SK-N-SH (cell line): ENCODE measurements at regions not wholly inside any gene's neighbourhood (a gene's known extent, or its start where the extent isn't known, plus 50 kb on each side); places are given as distances from the start of the nearest gene placed in this dataset.
"Not testable (repeated sequence)": the region's sequence is repeated elsewhere in the genome, so short reads cannot be mapped to it uniquely, and the experiment has no call there.

ENCODE experiments used
- CTCF ChIA-PET: fragments of 300-600, 350-600 bp; formaldehyde crosslinking; extraction: SDS; loops from one replicate; lab custom pipeline; 2021; lab: Yijun Ruan, JAX
- POLR2A ChIA-PET: fragments of 350-600 bp; sonication (Branson Sonifier 250); formaldehyde crosslinking; extraction: SDS; loops from one replicate; lab custom pipeline; 2020; ENCODE audit warnings: antibody characterized with exemption, inconsistent platforms; lab: Yijun Ruan, JAX
- DNase-seq: peaks from one replicate; pipeline ENCODE4 v3.0.0; 2012
- H2AFZ ChIP-seq: fragments of 200-600 bp; sonication (generic); 2 replicates; pipeline ENCODE4 v1.8.1; 2016; ENCODE audit warnings: antibody characterized with exemption, mild to moderate bottlenecking, low read depth
- H3F3A ChIP-seq: fragments of 200-600 bp; sonication (generic); replicated peaks from 2 replicates; pipeline ENCODE3; 2016; ENCODE audit warnings: antibody characterized with exemption, mild to moderate bottlenecking; ENCODE audit not compliant: insufficient read depth
- H3K27ac ChIP-seq, 2 experiments: fragments of 200-500 bp in 1 of 2; fragments of 200-600 bp in 1 of 2; sonication (Bioruptor generic) in 1 of 2; sonication (generic), shearing (Covaris generic) in 1 of 2; 2 replicates each; pipeline versions ENCODE4 v1.5.1 to v1.6.1; 2014 to 2016; ENCODE audit warnings: low read depth in 2 of 2, inconsistent platforms in 1 of 2, low read length in 1 of 2, mild to moderate bottlenecking in 1 of 2, mixed read lengths in 1 of 2
- H3K27me3 ChIP-seq: fragments of 200-600 bp; sonication (generic), shearing (Covaris generic); 2 replicates; pipeline ENCODE4 v1.6.1; 2016; ENCODE audit warnings: mixed run types; ENCODE audit not compliant: insufficient read depth
- H3K36me3 ChIP-seq, 2 experiments: fragments of 200-500 bp in 1 of 2; fragments of 200-600 bp in 1 of 2; sonication (Bioruptor generic) in 1 of 2; sonication (generic) in 1 of 2; replicated peaks in 1 of 2; 2 replicates each; pipeline versions ENCODE3 to v1.5.1; 2014 to 2016; ENCODE audit warnings: low read length in 1 of 2, mild to moderate bottlenecking in 1 of 2; ENCODE audit not compliant: insufficient read depth in 2 of 2, control insufficient read depth in 1 of 2
- H3K4me1 ChIP-seq, 2 experiments: fragments of 200-500 bp in 1 of 2; fragments of 200-600 bp in 1 of 2; sonication (Bioruptor generic) in 1 of 2; sonication (generic), shearing (Covaris generic) in 1 of 2; 2 replicates each; pipeline versions ENCODE4 v1.5.1 to v1.6.1; 2014 to 2016; ENCODE audit warnings: low read depth in 1 of 2, low read length in 1 of 2, mixed run types in 1 of 2; ENCODE audit not compliant: insufficient read depth in 2 of 2, control insufficient read depth in 1 of 2
- H3K4me2 ChIP-seq: fragments of 200-600 bp; sonication (generic), shearing (Covaris generic); 2 replicates; pipeline ENCODE4 v1.6.1; 2017; ENCODE audit warnings: mixed run types
- H3K4me3 ChIP-seq, 2 experiments: fragments of 200-500 bp in 1 of 2; fragments of 200-600 bp in 1 of 2; sonication (Bioruptor generic) in 1 of 2; sonication (generic), shearing (Covaris generic) in 1 of 2; 2 replicates each; pipeline versions ENCODE4 v1.5.1 to v1.8.1; 2014 to 2016; ENCODE audit warnings: low read depth in 2 of 2, inconsistent platforms in 1 of 2, low read length in 1 of 2, mild to moderate bottlenecking in 1 of 2, mixed read lengths in 1 of 2, moderate library complexity in 1 of 2
- H3K79me2 ChIP-seq: fragments of 200-600 bp; sonication (generic); 2 replicates; pipeline ENCODE4 v1.8.1; 2017; ENCODE audit warnings: mild to moderate bottlenecking; ENCODE audit not compliant: insufficient read depth
- H3K9ac ChIP-seq: fragments of 200-600 bp; sonication (generic); 2 replicates; pipeline ENCODE4 v1.6.1; 2017; ENCODE audit warnings: mixed run types
- H3K9me2 ChIP-seq: fragments of 200-600 bp; sonication (generic); 2 replicates; pipeline ENCODE4 v1.6.1; 2017; ENCODE audit warnings: mixed run types
- H3K9me3 ChIP-seq: fragments of 200-600 bp; sonication (generic); 2 replicates; pipeline ENCODE4 v1.6.1; 2017; ENCODE audit warnings: mixed run types, mild to moderate bottlenecking, moderate library complexity
- H4K20me1 ChIP-seq: fragments of 200-600 bp; sonication (generic); 2 replicates; pipeline ENCODE4 v1.6.1; 2017; ENCODE audit warnings: mild to moderate bottlenecking, mixed run types; ENCODE audit not compliant: insufficient read depth
- EP300 ChIP-seq, 2 experiments: IDR thresholded peaks; 2 replicates each; pipeline versions ENCODE4 v1.4.0 to v1.6.1; 2012; ENCODE audit warnings: borderline replicate concordance in 1 of 2, low read depth in 1 of 2, low read length in 1 of 2
- FOXJ3 ChIP-seq: sonication (generic); formaldehyde crosslinking; IDR thresholded peaks from 2 replicates; pipeline ENCODE4 v1.5.1; 2020; ENCODE audit warnings: mild to moderate bottlenecking, missing genetic modification reagents
- GABPA ChIP-seq: IDR thresholded peaks from 2 replicates; pipeline ENCODE4 v1.4.0; 2012; ENCODE audit warnings: low read depth, mild to moderate bottlenecking
- GATA2 ChIP-seq: sonication (generic); formaldehyde crosslinking; IDR thresholded peaks from 2 replicates; pipeline ENCODE4 v1.5.0; 2020; ENCODE audit warnings: mild to moderate bottlenecking, missing genetic modification reagents
- IRF3 ChIP-seq: fragments of 150-350 bp; IDR thresholded peaks from 2 replicates; pipeline ENCODE4 v1.6.1; 2016; ENCODE audit warnings: mild to moderate bottlenecking, low read depth, low read length
- NRF1 ChIP-seq: IDR thresholded peaks from 2 replicates; pipeline ENCODE4 v1.6.1; 2012; ENCODE audit warnings: low read depth, mild to moderate bottlenecking, low read length
- RFX5 ChIP-seq: IDR thresholded peaks from 2 replicates; pipeline ENCODE4 v1.6.1; 2012; ENCODE audit warnings: mild to moderate bottlenecking, improper control_type of control experiment, low read length
- RXRA ChIP-seq: IDR thresholded peaks from 2 replicates; pipeline ENCODE4 v1.4.0; 2012; ENCODE audit warnings: low read depth, mild to moderate bottlenecking, borderline replicate concordance
- SMC3 ChIP-seq: IDR thresholded peaks from 2 replicates; pipeline ENCODE4 v1.6.1; 2012; ENCODE audit warnings: low read depth, low read length, improper control_type of control experiment
- TCF12 ChIP-seq: IDR thresholded peaks from 2 replicates; pipeline ENCODE4 v1.4.0; 2012
- TEAD4 ChIP-seq: IDR thresholded peaks from 2 replicates; pipeline ENCODE4 v1.4.0; 2012; ENCODE audit warnings: mild to moderate bottlenecking, borderline replicate concordance; ENCODE audit not compliant: insufficient read depth
- YY1 ChIP-seq: IDR thresholded peaks from 2 replicates; pipeline ENCODE4 v1.4.0; 2012; ENCODE audit warnings: low read depth, mild to moderate bottlenecking
- WGBS: methylation state at CpG from one replicate; pipeline ENCODE4 v1.1.6; 2017; ENCODE audit warnings: low lambda C conversion rate; 5-methylcytosine and 5-hydroxymethylcytosine counted together
- TF ChIP-seq, protein P1 (sequence below): fragments of 150-350 bp; IDR thresholded peaks from 2 replicates; pipeline ENCODE4 v1.6.1; 2017; ENCODE audit warnings: antibody characterized with exemption, low read length, low read depth, borderline replicate concordance
- TF ChIP-seq, protein P2 (sequence below): IDR thresholded peaks from 2 replicates; pipeline ENCODE4; 2012
- TF ChIP-seq, protein P3 (sequence below): IDR thresholded peaks from 2 replicates; pipeline ENCODE4 v1.4.0; 2012; ENCODE audit warnings: low read depth, borderline replicate concordance
- TF ChIP-seq, protein P4 (sequence below): IDR thresholded peaks from 2 replicates; pipeline ENCODE4 v1.4.0; 2012; ENCODE audit warnings: low read depth

GRCh38 chr9:87386490-87387025 is 111.1 kb upstream of the DAPK1 start:
- Histone ChIP-seq H3K79me2 (no peaks in the 10 kb centered on the region), H2AFZ (no peak overlapping the region), H3K9me3 (no peaks in the 10 kb centered on the region), H4K20me1 (no peaks in the 10 kb centered on the region), H3K27ac (no peak overlapping the region), H3K27me3 (no peaks in the 10 kb centered on the region), H3K9ac (no peak overlapping the region), H3K36me3 (no peaks in the 10 kb centered on the region), H3K4me3 (no peak overlapping the region)
- WGBS, result 31% methylated on average over 2 of the region's 2 CpGs
- TF ChIP-seq IRF3, result no peak
- TF ChIP-seq, all 33 proteins: peak for 0
- ChIA-PET POLR2A (no interaction called here), CTCF (interaction anchor here (1.0 to 1.2 kb wide), 2 partner anchors 45 to 277 kb away, joined by 3 read pairs; no protein-coding TSS in a partner anchor)
- Histone ChIP-seq H3K4me2 (no peak overlapping the region), H3F3A (no peaks in the 10 kb centered on the region), H3K9me2 (no peaks in the 10 kb centered on the region), H3K4me1 (no peaks in the 10 kb centered on the region; a peak in 1 of 4 replicates)
- DNase-seq, result no peak

DNA sequence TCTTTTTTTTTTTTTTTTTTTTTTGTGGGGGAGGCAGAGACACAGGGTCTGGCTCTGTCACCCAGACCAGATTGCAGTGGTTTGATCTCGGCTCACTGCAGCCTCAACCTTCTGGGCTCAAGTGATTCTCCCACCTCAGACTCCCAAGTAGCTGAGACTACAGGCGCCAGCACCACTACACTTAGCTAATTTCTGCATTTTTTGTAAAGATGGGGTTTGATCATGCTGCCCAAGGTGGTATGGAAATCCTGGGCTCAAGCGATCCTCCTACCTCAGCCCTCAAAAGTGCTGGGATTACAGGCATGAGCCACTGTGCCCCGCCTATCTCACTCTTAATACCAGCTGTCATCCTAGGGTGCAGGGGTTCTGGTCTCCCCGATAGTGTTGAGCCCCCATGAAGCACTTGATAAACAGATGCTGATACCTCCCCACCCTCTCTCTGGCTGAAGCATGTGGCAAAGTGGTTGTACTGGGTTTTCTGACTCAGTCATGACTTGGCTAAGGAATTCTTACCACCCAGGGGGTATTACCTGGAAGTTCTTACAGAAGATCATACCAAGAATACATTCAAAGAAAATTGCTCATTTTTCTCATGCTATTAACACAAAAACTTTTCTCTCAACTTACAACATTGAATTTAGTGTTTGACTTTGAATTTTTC is 110.2 kb upstream of the DAPK1 start:
- no peaks in the 10 kb centered on the region for H3K27me3 ChIP-seq
- no peak overlapping the region for H3K9ac ChIP-seq
- no peak overlapping the region for H3K4me3 ChIP-seq
- H3K9me3 ChIP-seq, result no peaks in the 10 kb centered on the region
- POLR2A ChIA-PET, result no interaction called here
- H3K4me1 ChIP-seq, result no peaks in the 10 kb centered on the region; a peak in 1 of 4 replicates
- no peaks in the 10 kb centered on the region for H3K36me3 ChIP-seq
- no peaks in the 10 kb centered on the region for H3F3A ChIP-seq
- H3K9me2 ChIP-seq, result no peaks in the 10 kb centered on the region
- H4K20me1 ChIP-seq, result no peaks in the 10 kb centered on the region
- no peak for TF ChIP-seq EP300 (IDR thresholded peaks at IDR 0.05; ENCODE audit: borderline replicate concordance in 1 of 2, low read depth in 1 of 2, low read length in 1 of 2)
- TF ChIP-seq, protein P1, sequence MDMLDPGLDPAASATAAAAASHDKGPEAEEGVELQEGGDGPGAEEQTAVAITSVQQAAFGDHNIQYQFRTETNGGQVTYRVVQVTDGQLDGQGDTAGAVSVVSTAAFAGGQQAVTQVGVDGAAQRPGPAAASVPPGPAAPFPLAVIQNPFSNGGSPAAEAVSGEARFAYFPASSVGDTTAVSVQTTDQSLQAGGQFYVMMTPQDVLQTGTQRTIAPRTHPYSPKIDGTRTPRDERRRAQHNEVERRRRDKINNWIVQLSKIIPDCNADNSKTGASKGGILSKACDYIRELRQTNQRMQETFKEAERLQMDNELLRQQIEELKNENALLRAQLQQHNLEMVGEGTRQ, result no peak
- TF ChIP-seq GATA2 (CRISPR knock-in tag), result no peak
- TF ChIP-seq FOXJ3, result no peak
- TF ChIP-seq RFX5, result no peak
- no peak for TF ChIP-seq RXRA
- no peak for TF ChIP-seq TEAD4
- no peak for TF ChIP-seq SMC3
- TF ChIP-seq IRF3, result no peak
- TF ChIP-seq, protein P2, sequence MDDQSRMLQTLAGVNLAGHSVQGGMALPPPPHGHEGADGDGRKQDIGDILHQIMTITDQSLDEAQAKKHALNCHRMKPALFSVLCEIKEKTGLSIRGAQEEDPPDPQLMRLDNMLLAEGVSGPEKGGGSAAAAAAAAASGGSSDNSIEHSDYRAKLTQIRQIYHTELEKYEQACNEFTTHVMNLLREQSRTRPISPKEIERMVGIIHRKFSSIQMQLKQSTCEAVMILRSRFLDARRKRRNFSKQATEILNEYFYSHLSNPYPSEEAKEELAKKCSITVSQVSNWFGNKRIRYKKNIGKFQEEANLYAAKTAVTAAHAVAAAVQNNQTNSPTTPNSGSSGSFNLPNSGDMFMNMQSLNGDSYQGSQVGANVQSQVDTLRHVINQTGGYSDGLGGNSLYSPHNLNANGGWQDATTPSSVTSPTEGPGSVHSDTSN, result no peak
- TF ChIP-seq, protein P3, sequence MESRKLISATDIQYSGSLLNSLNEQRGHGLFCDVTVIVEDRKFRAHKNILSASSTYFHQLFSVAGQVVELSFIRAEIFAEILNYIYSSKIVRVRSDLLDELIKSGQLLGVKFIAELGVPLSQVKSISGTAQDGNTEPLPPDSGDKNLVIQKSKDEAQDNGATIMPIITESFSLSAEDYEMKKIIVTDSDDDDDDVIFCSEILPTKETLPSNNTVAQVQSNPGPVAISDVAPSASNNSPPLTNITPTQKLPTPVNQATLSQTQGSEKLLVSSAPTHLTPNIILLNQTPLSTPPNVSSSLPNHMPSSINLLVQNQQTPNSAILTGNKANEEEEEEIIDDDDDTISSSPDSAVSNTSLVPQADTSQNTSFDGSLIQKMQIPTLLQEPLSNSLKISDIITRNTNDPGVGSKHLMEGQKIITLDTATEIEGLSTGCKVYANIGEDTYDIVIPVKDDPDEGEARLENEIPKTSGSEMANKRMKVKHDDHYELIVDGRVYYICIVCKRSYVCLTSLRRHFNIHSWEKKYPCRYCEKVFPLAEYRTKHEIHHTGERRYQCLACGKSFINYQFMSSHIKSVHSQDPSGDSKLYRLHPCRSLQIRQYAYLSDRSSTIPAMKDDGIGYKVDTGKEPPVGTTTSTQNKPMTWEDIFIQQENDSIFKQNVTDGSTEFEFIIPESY, result no peak
- no peak for TF ChIP-seq NRF1
- TF ChIP-seq, protein P4, sequence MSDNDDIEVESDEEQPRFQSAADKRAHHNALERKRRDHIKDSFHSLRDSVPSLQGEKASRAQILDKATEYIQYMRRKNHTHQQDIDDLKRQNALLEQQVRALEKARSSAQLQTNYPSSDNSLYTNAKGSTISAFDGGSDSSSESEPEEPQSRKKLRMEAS, result no peak
- no peak for TF ChIP-seq GABPA
- TF ChIP-seq TCF12, result no peak
- TF ChIP-seq YY1, result no peak
- CTCF ChIA-PET, result interaction anchor here (0.7 to 1.2 kb wide), 2 partner anchors 11 to 276 kb away, joined by 3 read pairs; no protein-coding TSS in a partner anchor
- no peaks in the 10 kb centered on the region for H3K79me2 ChIP-seq
- no peak for DNase-seq
- H3K27ac ChIP-seq, result no peak overlapping the region
- H2AFZ ChIP-seq, result no peak overlapping the region
- 57% methylated on average over 5 of the region's 5 CpGs for WGBS
- no peak overlapping the region for H3K4me2 ChIP-seq

DNA sequence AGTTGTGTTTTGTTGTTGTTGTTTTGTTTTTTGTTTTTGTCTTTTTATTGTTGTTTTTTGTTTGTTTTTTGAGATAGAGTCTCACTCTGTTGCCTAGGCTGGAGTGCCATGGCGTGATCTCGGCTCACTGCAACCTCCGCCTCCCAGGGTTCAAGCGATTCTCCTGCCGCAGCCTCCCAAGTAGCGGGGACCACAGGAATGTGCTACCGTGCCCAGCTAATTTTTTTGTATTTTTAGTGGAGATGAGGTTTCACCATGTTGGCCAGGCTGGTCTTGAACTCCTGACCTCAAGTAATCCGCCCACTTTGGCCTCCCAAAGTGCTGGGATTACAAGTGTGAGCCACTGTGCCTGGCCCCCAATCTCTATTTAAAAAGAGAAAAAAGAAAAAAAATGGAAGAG is 109.0 kb upstream of the DAPK1 start:
- CTCF ChIA-PET, H3K27ac ChIP-seq, H3K4me1 ChIP-seq, H3K79me2 ChIP-seq, H4K20me1 ChIP-seq, H3K9me3 ChIP-seq, H3K27me3 ChIP-seq, H3K4me2 ChIP-seq, H3F3A ChIP-seq, H3K9ac ChIP-seq, H3K36me3 ChIP-seq, DNase-seq, H3K4me3 ChIP-seq, POLR2A ChIA-PET, H2AFZ ChIP-seq, H3K9me2 ChIP-seq: not testable (repeated sequence)
- 83% methylated on average over 8 of the region's 8 CpGs for WGBS
